ENCODE measurements at regions not wholly inside any gene's neighbourhood (a gene's known extent, or its start where the extent isn't known, plus 50 kb on each side); places are given as distances from the start of the nearest gene placed in this dataset.

GRCh38 chr2:47315475-47315874 is 53.6 kb upstream of the EPCAM start:
- no peak for DNase-seq (ENCODE audit: low read depth in 2 of 2)

- DNase-seq (ENCODE audit: low read depth in 2 of 2), result no peak
Observed at GRCh38 chr2:47313728-47314127, 55.4 kb upstream of the EPCAM start.

- no peak for DNase-seq (ENCODE audit: low read depth in 2 of 2)
Observed at GRCh38 chr2:47313141-47313691, 55.9 kb upstream of the EPCAM start.

- no peak for DNase-seq (ENCODE audit: low read depth in 2 of 2)
Observed at GRCh38 chr2:47312491-47312850, 56.6 kb upstream of the EPCAM start.

- DNase-seq (ENCODE audit: low read depth in 2 of 2), result no peak
Observed at GRCh38 chr2:47311764-47312490, 57.2 kb upstream of the EPCAM start.

GRCh38 chr2:47310801-47311560 is 58.1 kb upstream of the EPCAM start:
- DNase-seq (ENCODE audit: low read depth in 2 of 2), result no peak

GRCh38 chr2:47309952-47310800 is 58.9 kb upstream of the EPCAM start:
- no peak for DNase-seq (ENCODE audit: low read depth in 2 of 2)

- no peak for DNase-seq (ENCODE audit: low read depth in 2 of 2)
Observed at GRCh38 chr2:47309472-47309951, 59.6 kb upstream of the EPCAM start.

- no peak for DNase-seq (ENCODE audit: low read depth in 2 of 2)
Observed at GRCh38 chr2:47307066-47307465, 62.0 kb upstream of the EPCAM start.

- DNase-seq (ENCODE audit: low read depth in 2 of 2), result no peak
Observed at GRCh38 chr2:47304654-47305053, 64.5 kb upstream of the EPCAM start.

GRCh38 chr2:47303341-47304148 is 65.6 kb upstream of the EPCAM start:
- DNase-seq (ENCODE audit: low read depth in 2 of 2), result no peak

GRCh38 chr2:47302308-47302707 is 66.8 kb upstream of the EPCAM start:
- no peak for DNase-seq (ENCODE audit: low read depth in 2 of 2)

GRCh38 chr2:47301731-47302130 is 67.4 kb upstream of the EPCAM start:
- DNase-seq (ENCODE audit: low read depth in 2 of 2), result no peak

- DNase-seq (ENCODE audit: low read depth in 2 of 2), result no peak
Observed at GRCh38 chr2:47301277-47301618, 67.9 kb upstream of the EPCAM start.

- DNase-seq (ENCODE audit: low read depth in 2 of 2), result no peak
Observed at GRCh38 chr2:47300609-47301276, 68.4 kb upstream of the EPCAM start.

- DNase-seq (ENCODE audit: low read depth in 2 of 2), result no peak
Observed at GRCh38 chr2:47300081-47300480, 69.0 kb upstream of the EPCAM start.

GRCh38 chr2:47299555-47299954 is 69.6 kb upstream of the EPCAM start:
- no peak for DNase-seq (ENCODE audit: low read depth in 2 of 2)

- no peak for DNase-seq (ENCODE audit: low read depth in 2 of 2)
Observed at GRCh38 chr2:47298771-47299170, 70.3 kb upstream of the EPCAM start.

- DNase-seq (ENCODE audit: low read depth in 2 of 2), result no peak
Observed at GRCh38 chr2:47297767-47298425, 71.2 kb upstream of the EPCAM start.

- DNase-seq (ENCODE audit: low read depth in 2 of 2), result no peak
Observed at GRCh38 chr2:47295981-47296635, 73.0 kb upstream of the EPCAM start.
